HEK293T (cell line): ENCODE measurements at regions not wholly inside any gene's neighbourhood (a gene's known extent, or its start where the extent isn't known, plus 50 kb on each side); places are given as distances from the start of the nearest gene placed in this dataset.
A peak's percentile ranks its signal among the peaks of the same experiment; 100 is the strongest.

Experiments used
- CTCF ChIA-PET: fragments of 350-600 bp; formaldehyde crosslinking; extraction: SDS; loops from one replicate; lab custom pipeline; 2021; ENCODE audit warnings: antibody characterized with exemption, inconsistent platforms; lab: Yijun Ruan, JAX
- POLR2A ChIA-PET: fragments of 350-600 bp; formaldehyde crosslinking; extraction: SDS; loops from one replicate; lab custom pipeline; 2020; ENCODE audit warnings: antibody characterized with exemption, inconsistent platforms; lab: Yijun Ruan, JAX
- DNase-seq: peaks from one replicate; pipeline ENCODE4 v3.0.0; 2012; ENCODE audit warnings: mixed read lengths; ENCODE audit errors: extremely low spot score
- ARNT ChIP-seq: fragments of 450-650 bp; IDR thresholded peaks from 2 replicates; pipeline ENCODE4 v1.6.1; 2017; ENCODE audit warnings: mild to moderate bottlenecking
- BHLHE40 ChIP-seq: fragments of 450-650 bp; IDR thresholded peaks from 2 replicates; pipeline ENCODE4 v1.6.1; 2016; ENCODE audit warnings: mild to moderate bottlenecking, moderate library complexity, borderline replicate concordance
- CTBP1 ChIP-seq: fragments of 450-650 bp; IDR thresholded peaks from 2 replicates; pipeline ENCODE4 v1.6.1; 2016; ENCODE audit warnings: borderline replicate concordance
- ELF4 ChIP-seq: fragments of 450-650 bp; IDR thresholded peaks from 2 replicates; pipeline ENCODE4 v1.6.1; 2017; ENCODE audit warnings: antibody characterized with exemption
- FOXA1 ChIP-seq: fragments of 450-650 bp; IDR thresholded peaks from 2 replicates; pipeline ENCODE4 v1.6.1; 2016; ENCODE audit warnings: mild to moderate bottlenecking
- FOXK2 ChIP-seq: fragments of 450-650 bp; IDR thresholded peaks from 2 replicates; pipeline ENCODE4 v1.6.1; 2016; ENCODE audit warnings: mild to moderate bottlenecking
- FOXM1 ChIP-seq: fragments of 450-650 bp; IDR thresholded peaks from 2 replicates; pipeline ENCODE4 v1.6.1; 2017; ENCODE audit warnings: mild to moderate bottlenecking, borderline replicate concordance
- HDGF ChIP-seq: fragments of 450-650 bp; IDR thresholded peaks from 2 replicates; pipeline ENCODE4 v1.6.1; 2017; ENCODE audit warnings: antibody characterized with exemption, borderline replicate concordance
- L3MBTL2 ChIP-seq: fragments of 450-650 bp; conservative IDR thresholded peaks from 2 replicates; pipeline ENCODE4 v1.6.1; 2016; ENCODE audit warnings: mild to moderate bottlenecking
- LEF1 ChIP-seq: fragments of 450-650 bp; IDR thresholded peaks from 2 replicates; pipeline ENCODE4 v1.6.1; 2017; ENCODE audit warnings: mild to moderate bottlenecking, borderline replicate concordance
- NFRKB ChIP-seq: fragments of 450-650 bp; IDR thresholded peaks from 2 replicates; pipeline ENCODE4 v1.6.1; 2016; ENCODE audit warnings: mild to moderate bottlenecking, moderate library complexity
- SP1 ChIP-seq: fragments of 450-650 bp; IDR thresholded peaks from 2 replicates; pipeline ENCODE4 v1.6.1; 2017
- SUZ12 ChIP-seq: fragments of 450-650 bp; IDR thresholded peaks from 2 replicates; pipeline ENCODE4 v1.6.1; 2016; ENCODE audit warnings: mild to moderate bottlenecking
- TARDBP ChIP-seq: fragments of 450-650 bp; IDR thresholded peaks from 2 replicates; pipeline ENCODE4 v1.6.1; 2016
- ZNF384 ChIP-seq: fragments of 450-650 bp; IDR thresholded peaks from 2 replicates; pipeline ENCODE4 v1.6.1; 2016
- TF ChIP-seq, protein P1 (sequence below): fragments of 450-650 bp; IDR thresholded peaks from 2 replicates; pipeline ENCODE4 v1.6.1; 2016

DNA sequence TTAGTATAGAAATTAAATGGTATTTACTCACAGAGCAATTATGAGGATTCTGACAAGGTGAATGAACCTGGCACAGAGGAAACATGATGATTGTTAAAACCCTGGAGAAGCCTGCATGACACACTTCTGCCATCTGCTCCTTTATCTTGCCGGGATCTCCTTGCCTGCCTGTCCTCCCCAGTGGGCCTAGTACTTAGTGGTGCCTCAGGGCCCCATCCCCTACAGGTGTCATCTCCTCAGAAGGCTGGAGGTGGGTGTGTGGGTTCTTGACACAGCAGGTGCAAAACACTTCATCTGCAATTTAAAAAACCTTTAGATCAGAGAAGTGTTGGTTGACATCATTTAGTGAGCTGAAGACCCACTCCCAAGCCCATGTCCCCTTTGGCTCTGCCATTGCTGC lies 261.2 kb downstream of the ADRA2A start:
- DNase-seq: no peak
- TF ChIP-seq L3MBTL2: no peak
- no peak for TF ChIP-seq FOXK2
- no peak for TF ChIP-seq ZNF384
- TF ChIP-seq FOXA1: no peak
- TF ChIP-seq ELF4: no peak
- POLR2A ChIA-PET: no interaction called here
- CTCF ChIA-PET: no interaction called here

DNA sequence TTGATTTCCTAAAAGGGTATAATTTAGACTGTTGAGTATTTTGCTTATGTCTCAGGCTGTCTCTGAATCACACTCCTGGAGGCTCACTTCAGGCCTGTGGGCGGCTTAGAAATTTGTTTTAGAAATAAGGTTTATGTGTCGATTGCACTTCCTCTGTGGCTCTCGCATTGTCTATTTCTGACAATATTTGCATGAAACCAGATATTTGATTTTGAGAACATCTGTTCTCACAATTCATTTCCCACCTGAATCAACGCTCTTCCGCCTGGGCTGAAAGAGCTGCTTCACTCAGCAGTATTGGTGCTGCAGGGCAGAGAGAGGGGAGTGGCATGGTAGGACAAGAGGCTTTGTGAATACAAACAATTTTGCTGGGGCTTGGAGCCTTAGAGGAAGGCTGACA lies 262.0 kb downstream of the ADRA2A start:
- TF ChIP-seq TARDBP (no peak), FOXA1 (no peak), L3MBTL2 (no peak), ARNT (no peak), HDGF (no peak), ELF4 (no peak), FOXM1 (no peak), FOXK2 (no peak), ZNF384 (no peak)
- DNase-seq: no peak
- ChIA-PET CTCF (no interaction called here), POLR2A (no interaction called here)

DNA sequence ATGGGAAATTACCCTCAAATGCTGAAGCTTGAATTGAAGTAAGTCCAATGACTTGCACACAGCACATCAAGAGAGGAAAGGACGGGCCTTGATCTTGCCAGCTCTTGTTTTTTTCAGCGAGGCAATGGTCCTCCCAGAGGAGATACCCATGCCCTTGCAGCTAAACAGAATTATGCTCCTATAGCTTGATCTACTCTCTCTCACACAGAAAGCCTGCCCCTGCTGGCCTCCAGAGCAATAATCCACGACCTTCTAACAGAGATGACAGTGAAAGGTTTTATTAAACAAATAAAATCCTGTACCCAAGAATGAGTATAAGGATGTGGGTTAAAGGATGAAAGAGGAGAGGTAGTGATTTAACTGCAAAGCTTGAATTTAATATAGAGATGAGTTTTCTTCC lies 268.0 kb downstream of the ADRA2A start:
- TF ChIP-seq SUZ12 (no peak), FOXA1 (no peak), FOXK2 (no peak), ELF4 (no peak), HDGF (no peak), CTBP1 (no peak)
- ChIA-PET POLR2A (no interaction called here), CTCF (no interaction called here)
- peak; percentile 48 for DNase-seq

DNA sequence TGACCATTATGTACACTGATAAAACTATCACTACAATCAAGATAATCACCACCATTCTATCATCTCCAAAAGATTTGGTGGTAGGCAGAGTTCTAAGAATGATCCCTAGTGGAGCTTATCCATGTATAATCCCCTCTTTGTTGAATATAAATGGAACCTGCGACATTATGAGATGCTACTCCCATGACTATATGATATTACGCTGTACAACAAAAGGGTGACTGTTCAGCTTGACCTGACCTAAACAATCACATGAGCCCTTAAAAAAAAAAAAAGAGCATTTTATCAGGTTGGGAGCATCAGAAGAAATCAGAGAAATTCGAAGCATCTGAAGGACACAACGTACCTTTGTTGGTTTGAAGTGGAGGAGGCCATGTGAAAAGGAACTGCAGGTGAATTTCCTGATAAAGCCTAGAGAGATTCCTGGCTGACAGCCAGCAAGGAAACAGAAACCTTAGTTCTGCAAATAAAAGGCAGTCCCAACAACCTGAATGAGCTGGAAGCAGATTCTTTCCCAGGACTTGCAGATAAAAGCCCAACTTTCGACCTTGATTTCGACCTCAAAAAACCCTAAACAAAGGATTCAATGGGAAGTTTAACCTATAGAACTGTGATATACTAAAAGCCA lies 270.7 kb downstream of the ADRA2A start:
- TF ChIP-seq L3MBTL2 (no peak), TARDBP (no peak), ARNT (no peak), ELF4 (no peak), CTBP1 (no peak)
- ChIA-PET POLR2A (no interaction called here), CTCF (no interaction called here)
- no peak for DNase-seq

DNA sequence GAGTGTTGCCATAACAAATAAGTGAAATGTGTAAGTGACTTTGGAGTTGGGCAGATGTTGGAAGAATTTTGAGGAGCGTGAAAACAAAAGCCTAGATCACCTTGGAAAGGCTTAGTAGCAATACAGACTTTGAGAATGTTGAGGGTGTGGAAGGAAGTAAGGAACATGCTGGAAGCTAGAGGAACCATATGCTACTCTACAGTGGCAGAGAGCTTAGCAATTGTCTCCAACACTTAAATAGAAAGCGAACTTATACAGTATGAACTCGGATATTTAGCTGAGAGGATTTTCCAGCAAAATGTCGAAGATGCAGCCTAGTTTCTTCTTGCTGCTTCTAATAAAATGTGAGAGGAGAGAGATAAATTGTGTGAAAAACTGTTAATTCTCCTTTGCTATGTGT lies 271.2 kb downstream of the ADRA2A start:
- no peak for TF ChIP-seq ELF4
- no peak for TF ChIP-seq SUZ12
- TF ChIP-seq NFRKB: no peak
- TF ChIP-seq TARDBP: no peak
- no peak for TF ChIP-seq SP1
- TF ChIP-seq L3MBTL2: no peak
- no peak for TF ChIP-seq LEF1
- TF ChIP-seq ZNF384: no peak
- CTCF ChIA-PET: no interaction called here
- no peak for DNase-seq
- POLR2A ChIA-PET: no interaction called here

DNA sequence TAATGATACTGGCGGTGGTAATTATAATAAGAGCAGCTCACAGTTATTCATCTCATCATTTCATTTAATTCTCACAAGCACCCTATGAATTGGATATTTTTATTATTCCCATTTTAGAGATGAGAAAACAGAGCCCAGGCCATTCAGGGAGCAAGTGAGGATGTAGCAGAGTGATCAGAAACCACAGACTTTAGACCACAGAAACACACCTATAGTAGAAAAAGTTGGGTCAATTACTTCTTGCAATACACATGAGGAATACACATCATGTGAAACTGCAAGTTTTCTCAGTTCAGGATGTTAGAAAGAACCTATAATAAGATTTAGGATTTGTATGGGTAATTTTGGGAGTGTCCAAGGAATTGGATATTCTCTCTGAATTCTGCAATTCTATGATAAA lies 278.0 kb downstream of the ADRA2A start:
- POLR2A ChIA-PET: no interaction called here
- no peak for DNase-seq

DNA sequence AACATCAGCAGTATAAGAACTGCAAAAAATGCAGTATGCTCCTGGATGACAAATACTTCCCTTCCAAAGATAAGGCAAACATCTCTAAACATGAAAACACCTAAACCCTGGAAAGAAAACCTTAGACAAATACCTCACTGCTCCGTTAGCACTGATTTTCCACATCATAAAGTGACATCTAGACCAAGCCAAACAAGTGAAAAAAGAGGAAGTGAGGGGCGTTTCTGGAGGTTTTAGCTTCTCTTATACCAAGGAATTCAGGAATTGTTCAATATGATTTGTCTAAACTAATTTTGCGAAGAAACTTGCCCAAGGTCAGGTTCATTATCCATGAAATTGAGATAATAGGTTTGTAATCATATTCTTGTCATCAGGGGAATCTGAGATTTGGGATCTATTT lies 279.7 kb downstream of the ADRA2A start:
- ChIA-PET POLR2A (no interaction called here), CTCF (no interaction called here)
- TF ChIP-seq ZNF384: no peak
- TF ChIP-seq SP1: no peak
- no peak for TF ChIP-seq FOXM1
- TF ChIP-seq ELF4: no peak
- no peak for TF ChIP-seq HDGF
- TF ChIP-seq FOXK2: no peak
- TF ChIP-seq CTBP1: no peak
- no peak for TF ChIP-seq L3MBTL2
- no peak for TF ChIP-seq BHLHE40
- no peak for TF ChIP-seq NFRKB
- TF ChIP-seq, protein P1, sequence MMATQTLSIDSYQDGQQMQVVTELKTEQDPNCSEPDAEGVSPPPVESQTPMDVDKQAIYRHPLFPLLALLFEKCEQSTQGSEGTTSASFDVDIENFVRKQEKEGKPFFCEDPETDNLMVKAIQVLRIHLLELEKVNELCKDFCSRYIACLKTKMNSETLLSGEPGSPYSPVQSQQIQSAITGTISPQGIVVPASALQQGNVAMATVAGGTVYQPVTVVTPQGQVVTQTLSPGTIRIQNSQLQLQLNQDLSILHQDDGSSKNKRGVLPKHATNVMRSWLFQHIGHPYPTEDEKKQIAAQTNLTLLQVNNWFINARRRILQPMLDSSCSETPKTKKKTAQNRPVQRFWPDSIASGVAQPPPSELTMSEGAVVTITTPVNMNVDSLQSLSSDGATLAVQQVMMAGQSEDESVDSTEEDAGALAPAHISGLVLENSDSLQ: no peak
- no peak for TF ChIP-seq SUZ12
- TF ChIP-seq ARNT: no peak
- DNase-seq: no peak

More for the DNA sequence above, 278.0 kb downstream of the ADRA2A start:
- TF ChIP-seq ELF4: no peak
- no peak for TF ChIP-seq ZNF384
- no peak for TF ChIP-seq SUZ12
- TF ChIP-seq, protein P1: no peak
- no peak for TF ChIP-seq SP1
- TF ChIP-seq HDGF: no peak
- no peak for TF ChIP-seq ARNT
- TF ChIP-seq FOXA1: no peak
- TF ChIP-seq L3MBTL2: no peak
- TF ChIP-seq NFRKB: no peak
- TF ChIP-seq CTBP1: no peak
- TF ChIP-seq TARDBP: no peak
- TF ChIP-seq BHLHE40: no peak
- TF ChIP-seq FOXM1: no peak
- TF ChIP-seq LEF1: no peak
- no peak for TF ChIP-seq FOXK2
- CTCF ChIA-PET: no interaction called here

DNA sequence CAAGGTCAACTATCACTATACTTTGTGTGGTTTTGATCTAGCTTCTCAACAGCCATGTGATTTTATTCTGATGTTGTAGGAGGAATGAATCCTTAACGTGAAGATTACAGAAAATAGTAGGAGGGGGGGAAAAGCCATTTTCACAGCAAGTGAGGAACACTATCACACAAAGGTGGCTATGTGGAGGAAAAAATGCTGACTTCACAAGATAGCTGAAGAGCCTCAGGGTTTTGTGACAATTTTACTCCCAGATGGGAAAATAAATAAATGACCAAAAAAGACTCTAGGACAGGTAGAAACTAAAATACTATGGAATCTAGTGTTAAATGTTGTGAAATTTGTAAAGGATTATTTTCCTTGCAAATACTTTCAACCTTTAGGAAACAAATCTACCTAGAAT lies 281.0 kb downstream of the ADRA2A start:
- no peak for TF ChIP-seq FOXA1
- TF ChIP-seq SP1: no peak
- no peak for TF ChIP-seq FOXK2
- TF ChIP-seq ZNF384: no peak
- no peak for TF ChIP-seq L3MBTL2
- TF ChIP-seq, protein P1: no peak
- TF ChIP-seq BHLHE40: no peak
- TF ChIP-seq SUZ12: no peak
- no peak for DNase-seq
- CTCF ChIA-PET: no interaction called here
- POLR2A ChIA-PET: no interaction called here
